Neuron (in vitro differentiated cells): ENCODE measurements at regions not wholly inside any gene's neighbourhood (a gene's known extent, or its start where the extent isn't known, plus 50 kb on each side); places are given as distances from the start of the nearest gene placed in this dataset.

Experiments used
- H2AFZ ChIP-seq: one replicate; pipeline ENCODE4 v1.6.1; 2013; ENCODE audit warnings: low read depth, mild to moderate bottlenecking, inconsistent platforms, low read length, moderate library complexity
- H3K27me3 ChIP-seq: one replicate; pipeline ENCODE4 v1.6.1; 2013; ENCODE audit warnings: low read length; ENCODE audit not compliant: insufficient read depth
- H3K36me3 ChIP-seq: one replicate; pipeline ENCODE4 v1.6.1; 2013; ENCODE audit warnings: low read length; ENCODE audit not compliant: insufficient read depth
- H3K4me1 ChIP-seq: one replicate; pipeline ENCODE4 v1.6.1; 2013; ENCODE audit warnings: low read length; ENCODE audit not compliant: insufficient read depth
- H3K4me3 ChIP-seq: 2 replicates; pipeline ENCODE4 v1.5.1; 2013; ENCODE audit warnings: mild to moderate bottlenecking, low read length, moderate library complexity
- H3K9me3 ChIP-seq: one replicate; pipeline ENCODE4 v1.6.1; 2013; ENCODE audit warnings: low read length

DNA sequence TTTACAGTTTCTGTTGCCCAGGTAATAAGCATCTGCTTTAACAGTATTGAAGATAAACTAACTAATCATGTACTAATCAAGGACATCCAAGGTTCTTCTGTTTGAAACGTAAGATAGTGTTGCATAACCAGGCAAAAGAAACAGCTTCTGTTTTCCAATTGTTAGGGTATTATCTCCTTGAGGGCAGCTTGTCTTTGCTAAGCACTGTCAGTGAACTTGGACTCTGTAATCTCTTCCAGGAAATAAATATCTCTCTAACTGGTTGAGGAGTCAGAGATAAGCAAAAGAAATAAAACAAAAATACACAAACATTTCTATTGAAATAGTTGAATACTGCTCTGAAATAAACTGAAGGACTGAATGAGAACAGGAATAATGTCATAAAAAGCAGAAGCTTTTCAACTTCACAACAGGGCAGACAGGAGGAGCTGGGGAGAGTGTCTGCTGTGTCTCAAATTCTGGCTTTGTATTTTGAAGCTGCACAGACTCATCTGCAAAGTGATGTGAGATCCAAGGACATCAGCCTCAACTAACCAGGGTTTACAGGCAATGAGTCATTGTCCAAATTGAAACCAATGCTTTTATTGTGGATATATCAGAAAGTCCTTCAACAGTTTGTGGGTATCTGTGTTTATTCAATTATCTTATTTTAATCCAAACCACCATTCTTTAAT lies 1253.0 kb upstream of the PCDH7 start:
- no peaks in the 10 kb centered on the region for H3K27me3 ChIP-seq
- peak overlapping the region; percentile 6 for H2AFZ ChIP-seq
- no peaks in the 10 kb centered on the region for H3K9me3 ChIP-seq
- no peaks in the 10 kb centered on the region for H3K36me3 ChIP-seq
- peaks cover 4% of the 10 kb centered on the region for H3K4me1 ChIP-seq
- H3K4me3 ChIP-seq = no peak overlapping the region
